ENCODE measurements at regions not wholly inside any gene's neighbourhood (a gene's known extent, or its start where the extent isn't known, plus 50 kb on each side); places are given as distances from the start of the nearest gene placed in this dataset.

DNA sequence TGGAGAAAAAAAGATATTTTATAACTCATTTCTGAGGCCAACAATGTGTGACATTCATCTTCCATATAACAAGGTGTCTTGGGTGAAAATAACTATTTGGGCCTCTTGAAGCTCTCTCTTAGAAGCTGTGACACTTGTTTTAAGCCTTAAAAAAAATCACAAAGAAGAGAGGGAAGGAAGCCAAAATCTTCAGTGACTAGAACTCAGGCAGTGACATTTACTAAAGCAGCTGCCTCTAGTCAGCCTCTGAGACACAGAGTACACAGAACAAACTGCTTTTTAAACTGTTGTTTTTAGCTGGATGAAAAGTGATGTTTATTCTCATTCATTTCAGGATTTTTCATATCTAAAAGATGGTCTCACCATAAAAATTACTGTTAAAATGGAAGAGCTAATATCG is 793.6 kb downstream of the GALC start:
- TF ChIP-seq POLR2A (IDR thresholded peaks at IDR 0.05; ENCODE audit: low read depth, low read length): no peak
- TF ChIP-seq POLR2AphosphoS5 (IDR thresholded peaks at IDR 0.05; ENCODE audit: insufficient read depth, low read depth, low read length): no peak
- TF ChIP-seq GATA2 (IDR thresholded peaks at IDR 0.05; ENCODE audit: insufficient read depth, insufficient read length, low read depth, low read length): no peak
- TF ChIP-seq, protein P1, sequence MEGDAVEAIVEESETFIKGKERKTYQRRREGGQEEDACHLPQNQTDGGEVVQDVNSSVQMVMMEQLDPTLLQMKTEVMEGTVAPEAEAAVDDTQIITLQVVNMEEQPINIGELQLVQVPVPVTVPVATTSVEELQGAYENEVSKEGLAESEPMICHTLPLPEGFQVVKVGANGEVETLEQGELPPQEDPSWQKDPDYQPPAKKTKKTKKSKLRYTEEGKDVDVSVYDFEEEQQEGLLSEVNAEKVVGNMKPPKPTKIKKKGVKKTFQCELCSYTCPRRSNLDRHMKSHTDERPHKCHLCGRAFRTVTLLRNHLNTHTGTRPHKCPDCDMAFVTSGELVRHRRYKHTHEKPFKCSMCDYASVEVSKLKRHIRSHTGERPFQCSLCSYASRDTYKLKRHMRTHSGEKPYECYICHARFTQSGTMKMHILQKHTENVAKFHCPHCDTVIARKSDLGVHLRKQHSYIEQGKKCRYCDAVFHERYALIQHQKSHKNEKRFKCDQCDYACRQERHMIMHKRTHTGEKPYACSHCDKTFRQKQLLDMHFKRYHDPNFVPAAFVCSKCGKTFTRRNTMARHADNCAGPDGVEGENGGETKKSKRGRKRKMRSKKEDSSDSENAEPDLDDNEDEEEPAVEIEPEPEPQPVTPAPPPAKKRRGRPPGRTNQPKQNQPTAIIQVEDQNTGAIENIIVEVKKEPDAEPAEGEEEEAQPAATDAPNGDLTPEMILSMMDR (IDR thresholded peaks at IDR 0.05; ENCODE audit: extremely low read depth in 1 of 2, insufficient read depth in 1 of 2, low read depth in 1 of 2, low read length in 2 of 2): no peak
- TF ChIP-seq EZH2 (IDR thresholded peaks at IDR 0.05; ENCODE audit: borderline replicate concordance, low read depth, low read length, severe bottlenecking): no peak
- no peak for TF ChIP-seq FOS (IDR thresholded peaks at IDR 0.05; ENCODE audit: borderline replicate concordance, insufficient read depth, low read length)
- TF ChIP-seq, protein P2, sequence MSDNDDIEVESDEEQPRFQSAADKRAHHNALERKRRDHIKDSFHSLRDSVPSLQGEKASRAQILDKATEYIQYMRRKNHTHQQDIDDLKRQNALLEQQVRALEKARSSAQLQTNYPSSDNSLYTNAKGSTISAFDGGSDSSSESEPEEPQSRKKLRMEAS (IDR thresholded peaks at IDR 0.05; ENCODE audit: insufficient read depth, insufficient read length): no peak
